A549 (cell line): ENCODE measurements at regions not wholly inside any gene's neighbourhood (a gene's known extent, or its start where the extent isn't known, plus 50 kb on each side); places are given as distances from the start of the nearest gene placed in this dataset.
A peak's percentile ranks its signal among the peaks of the same experiment; 100 is the strongest.

Source experiments
- ATAC-seq, 2 experiments: fragments of 200-7000 bp in 1 of 2; fragments of >200 bp in 1 of 2; cut with Nextera tagmentation in 1 of 2; cut with Tn5 transposase in 1 of 2; 3 replicates each; pipeline versions ENCODE4 v1.8.0 to v1.9.1; 2018 to 2020; ENCODE audit warnings: mild to moderate bottlenecking in 1 of 2, moderate library complexity in 1 of 2
- CTCF ChIA-PET: fragments of 300-600 bp; sonication (Branson Sonifier 250); formaldehyde crosslinking; extraction: SDS; loops from one replicate; lab custom pipeline; 2021; ENCODE audit warnings: antibody characterized with exemption, inconsistent platforms; lab: Yijun Ruan, JAX
- POLR2A ChIA-PET: fragments of 350-600 bp; formaldehyde crosslinking; extraction: SDS; loops from one replicate; lab custom pipeline; 2021; ENCODE audit warnings: antibody characterized with exemption, inconsistent platforms; lab: Yijun Ruan, JAX
- DNase-seq, 2 experiments: peaks; one replicate each; pipeline versions ENCODE4 v3.0.0 to v3.0.0-alpha.2; 2011 to 2016; ENCODE audit warnings: low read depth in 1 of 2, low spot score in 1 of 2
- FAIRE-seq: peaks from 2 replicates; lab custom pipeline; 2011; peaks lifted over from hg19 to GRCh38; lab: Jason Lieb, UNC
- H3K27ac ChIP-seq, 2 experiments: fragments of >200 bp; sonication (Bioruptor Twin); formaldehyde crosslinking; 3 replicates each; pipeline ENCODE4 v1.5.1; 2016 to 2017
- H3K4me1 ChIP-seq: fragments of >200 bp; sonication (Bioruptor Twin); formaldehyde crosslinking; 3 replicates; pipeline ENCODE4 v1.6.1; 2016
- H3K4me2 ChIP-seq: fragments of >200 bp; sonication (Bioruptor Twin); formaldehyde crosslinking; 3 replicates; pipeline ENCODE4 v1.6.1; 2016
- H3K4me3 ChIP-seq: fragments of >200 bp; sonication (Bioruptor Twin); formaldehyde crosslinking; 3 replicates; pipeline ENCODE4 v1.5.1; 2016
- H3K9me3 ChIP-seq: fragments of >200 bp; sonication (Bioruptor Twin); formaldehyde crosslinking; 3 replicates; pipeline ENCODE4 v1.6.1; 2016
- BHLHE40 ChIP-seq: IDR thresholded peaks from 2 replicates; pipeline ENCODE4 v1.6.1; 2012; ENCODE audit warnings: low read depth, low read length, inconsistent platforms
- CHD2 ChIP-seq: fragments of 150-350 bp; IDR thresholded peaks from 2 replicates; pipeline ENCODE4 v1.6.1; 2014; ENCODE audit warnings: low read length; ENCODE audit not compliant: partially characterized antibody
- CHD4 ChIP-seq: fragments of 200-600 bp; sonication (generic); IDR thresholded peaks from 2 replicates; pipeline ENCODE4 v1.6.1; 2016; ENCODE audit warnings: antibody characterized with exemption, mild to moderate bottlenecking, borderline replicate concordance
- EHMT2 ChIP-seq: fragments of 200-600 bp; sonication (generic); IDR thresholded peaks from 2 replicates; pipeline ENCODE4 v1.6.1; 2016; ENCODE audit warnings: antibody characterized with exemption, low read depth, mild to moderate bottlenecking, moderate library complexity
- EP300 ChIP-seq, 2 experiments: fragments of >200 bp; sonication (Bioruptor Twin); formaldehyde crosslinking; IDR thresholded peaks; 2 replicates in 1 of 2; 3 replicates in 1 of 2; pipeline ENCODE4 v1.6.1; 2016 to 2017
- ESRRA ChIP-seq: fragments of 150-350 bp; IDR thresholded peaks from 2 replicates; pipeline ENCODE4 v1.6.1; 2014; ENCODE audit warnings: mild to moderate bottlenecking, low read length, borderline replicate concordance
- FOSL2 ChIP-seq, 2 experiments: fragments of 450-650 bp in 1 of 2; fragments of >200 bp in 1 of 2; sonication (Bioruptor Twin) in 1 of 2; formaldehyde crosslinking; IDR thresholded peaks; 2 replicates each; pipeline versions ENCODE4 v1.5.0 to v1.6.1; 2016 to 2020; ENCODE audit warnings: mild to moderate bottlenecking in 1 of 2, moderate library complexity in 1 of 2
- FOXS1 ChIP-seq: fragments of 250-450 bp; sonication (Bioruptor Pico); IDR thresholded peaks from 2 replicates; pipeline ENCODE4 v1.5.0; 2020; ENCODE audit warnings: mild to moderate bottlenecking, moderate library complexity
- HDAC2 ChIP-seq: fragments of 200-600 bp; sonication (generic); IDR thresholded peaks from 2 replicates; pipeline ENCODE4 v1.6.1; 2016
- HEYL ChIP-seq: fragments of 250-450 bp; sonication (Bioruptor Pico); IDR thresholded peaks from 2 replicates; pipeline ENCODE4 v1.8.0; 2021; ENCODE audit warnings: mild to moderate bottlenecking, moderate library complexity
- HOXB13 ChIP-seq: fragments of 250-450 bp; sonication (Bioruptor Pico); IDR thresholded peaks from 2 replicates; pipeline ENCODE4 v1.5.0; 2020; ENCODE audit warnings: low read depth, mild to moderate bottlenecking, moderate library complexity
- HOXB5 ChIP-seq: fragments of 250-450 bp; sonication (Bioruptor Pico); IDR thresholded peaks from 2 replicates; pipeline ENCODE4 v1.5.0; 2020; ENCODE audit warnings: mild to moderate bottlenecking, moderate library complexity
- MAFK ChIP-seq: fragments of 450-650 bp; IDR thresholded peaks from 2 replicates; pipeline ENCODE4 v1.6.1; 2014; ENCODE audit not compliant: partially characterized antibody
- NFE2L2 ChIP-seq: fragments of 150-350 bp; conservative IDR thresholded peaks from 2 replicates; pipeline ENCODE4 v1.6.1; 2014; ENCODE audit warnings: low read length
- NPAS2 ChIP-seq: fragments of 250-450 bp; sonication (Bioruptor Pico); IDR thresholded peaks from 2 replicates; pipeline ENCODE4 v1.8.0; 2022; ENCODE audit warnings: mild to moderate bottlenecking, moderate library complexity, borderline replicate concordance
- PHF8 ChIP-seq: fragments of 200-600 bp; sonication (generic); IDR thresholded peaks from 2 replicates; pipeline ENCODE4 v1.6.1; 2016; ENCODE audit warnings: low read depth, mild to moderate bottlenecking, antibody characterized with exemption, moderate library complexity, borderline replicate concordance
- POLR2A ChIP-seq: IDR thresholded peaks from 2 replicates; pipeline ENCODE4 v1.6.1; 2012; ENCODE audit warnings: mild to moderate bottlenecking, low read length
- POLR2AphosphoS2 ChIP-seq: conservative IDR thresholded peaks from 2 replicates; pipeline ENCODE4 v1.6.1; 2012; ENCODE audit warnings: low read length, improper control_type of control experiment, inconsistent platforms
- RAD21 ChIP-seq, 2 experiments: fragments of >200 bp in 1 of 2; sonication (Bioruptor Twin) in 1 of 2; formaldehyde crosslinking in 1 of 2; IDR thresholded peaks in 1 of 2; conservative IDR thresholded peaks in 1 of 2; 2 replicates in 1 of 2; 3 replicates in 1 of 2; pipeline ENCODE4 v1.6.1; 2012 to 2018; ENCODE audit warnings: inconsistent platforms in 1 of 2
- RFX5 ChIP-seq: fragments of 450-650 bp; IDR thresholded peaks from 2 replicates; pipeline ENCODE4 v1.7.1; 2014; ENCODE audit warnings: antibody characterized with exemption, mild to moderate bottlenecking, moderate library complexity
- RNF2 ChIP-seq: fragments of 200-600 bp; sonication (generic); IDR thresholded peaks from 2 replicates; pipeline ENCODE4 v1.6.1; 2016; ENCODE audit warnings: low read depth, mild to moderate bottlenecking, antibody characterized with exemption, moderate library complexity, borderline replicate concordance
- SMC3 ChIP-seq: fragments of >200 bp; sonication (Bioruptor Twin); formaldehyde crosslinking; IDR thresholded peaks from 3 replicates; pipeline ENCODE4 v1.6.1; 2018; ENCODE audit warnings: inconsistent platforms
- SREBF2 ChIP-seq: fragments of 450-650 bp; IDR thresholded peaks from 2 replicates; pipeline ENCODE4 v1.6.1; 2014; ENCODE audit warnings: mild to moderate bottlenecking, moderate library complexity
- ZC3H11A ChIP-seq: fragments of 450-650 bp; IDR thresholded peaks from 2 replicates; pipeline ENCODE4 v1.6.1; 2014; ENCODE audit warnings: antibody characterized with exemption, mild to moderate bottlenecking
- ZNF302 ChIP-seq: fragments of 250-450 bp; sonication (Bioruptor Pico); IDR thresholded peaks from 2 replicates; pipeline ENCODE4 v1.9.0; 2021; ENCODE audit warnings: inconsistent platforms, mild to moderate bottlenecking, moderate library complexity
- WGBS: methylation state at CpG from one replicate; pipeline ENCODE4 v1.1.6; 2017; ENCODE audit errors: missing lambda C conversion rate; 5-methylcytosine and 5-hydroxymethylcytosine counted together
- TF ChIP-seq, protein P1 (sequence below): fragments of >200 bp; sonication (Bioruptor Twin); formaldehyde crosslinking; IDR thresholded peaks from 3 replicates; pipeline ENCODE4 v1.6.1; 2016
- TF ChIP-seq, protein P2 (sequence below): fragments of 450-650 bp; IDR thresholded peaks from 2 replicates; pipeline ENCODE4 v1.6.1; 2014; ENCODE audit warnings: antibody characterized with exemption
- TF ChIP-seq, protein P3 (sequence below): fragments of 200-600 bp; sonication (generic); IDR thresholded peaks from 2 replicates; pipeline ENCODE4 v1.6.1; 2016; ENCODE audit warnings: antibody characterized with exemption, mild to moderate bottlenecking, moderate library complexity
- TF ChIP-seq, protein P4 (sequence below): IDR thresholded peaks from 2 replicates; pipeline ENCODE4 v1.6.1; 2012; ENCODE audit warnings: low read depth, borderline replicate concordance
- TF ChIP-seq, protein P5 (sequence below): IDR thresholded peaks from 2 replicates; pipeline ENCODE4 v1.6.1; 2012

DNA sequence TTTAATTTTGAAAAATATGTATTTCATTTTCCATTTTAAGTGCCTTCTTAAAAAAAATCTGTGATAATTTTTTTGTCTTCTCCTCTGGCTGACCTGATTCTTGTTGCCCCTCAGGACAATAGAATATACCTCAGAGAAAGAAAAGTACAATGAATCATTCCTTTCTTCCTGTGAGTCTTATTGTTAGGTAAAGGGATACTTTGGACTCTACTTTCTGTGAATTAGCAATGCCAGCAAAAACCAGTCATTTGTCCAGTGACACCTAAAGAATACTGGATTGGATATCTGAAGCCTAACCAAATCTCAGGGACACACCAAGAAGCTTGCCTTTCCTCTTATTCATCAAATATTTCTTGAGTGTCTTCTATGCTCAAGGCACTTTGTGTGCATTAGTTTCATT lies 102.1 kb downstream of the AREG start:
- Histone ChIP-seq H3K4me3 (no peak overlapping the region), H3K4me2 (no peak overlapping the region), H3K27ac (peak overlapping the region; percentile 54 to 67; a peak in 3 of 6 replicates), H3K4me1 (peaks cover 43% of the 10 kb centered on the region), H3K9me3 (no peaks in the 10 kb centered on the region)
- TF ChIP-seq MAFK (peak; percentile 47), CHD2 (no peak)
- TF ChIP-seq, protein P1, sequence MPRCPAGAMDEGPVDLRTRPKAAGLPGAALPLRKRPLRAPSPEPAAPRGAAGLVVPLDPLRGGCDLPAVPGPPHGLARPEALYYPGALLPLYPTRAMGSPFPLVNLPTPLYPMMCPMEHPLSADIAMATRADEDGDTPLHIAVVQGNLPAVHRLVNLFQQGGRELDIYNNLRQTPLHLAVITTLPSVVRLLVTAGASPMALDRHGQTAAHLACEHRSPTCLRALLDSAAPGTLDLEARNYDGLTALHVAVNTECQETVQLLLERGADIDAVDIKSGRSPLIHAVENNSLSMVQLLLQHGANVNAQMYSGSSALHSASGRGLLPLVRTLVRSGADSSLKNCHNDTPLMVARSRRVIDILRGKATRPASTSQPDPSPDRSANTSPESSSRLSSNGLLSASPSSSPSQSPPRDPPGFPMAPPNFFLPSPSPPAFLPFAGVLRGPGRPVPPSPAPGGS, result no peak
- TF ChIP-seq, protein P2, sequence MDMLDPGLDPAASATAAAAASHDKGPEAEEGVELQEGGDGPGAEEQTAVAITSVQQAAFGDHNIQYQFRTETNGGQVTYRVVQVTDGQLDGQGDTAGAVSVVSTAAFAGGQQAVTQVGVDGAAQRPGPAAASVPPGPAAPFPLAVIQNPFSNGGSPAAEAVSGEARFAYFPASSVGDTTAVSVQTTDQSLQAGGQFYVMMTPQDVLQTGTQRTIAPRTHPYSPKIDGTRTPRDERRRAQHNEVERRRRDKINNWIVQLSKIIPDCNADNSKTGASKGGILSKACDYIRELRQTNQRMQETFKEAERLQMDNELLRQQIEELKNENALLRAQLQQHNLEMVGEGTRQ, result no peak
- ChIA-PET POLR2A (no interaction called here), CTCF (no interaction called here)
- DNase-seq (no peak), ATAC-seq (no peak), FAIRE-seq (no peak)

DNA sequence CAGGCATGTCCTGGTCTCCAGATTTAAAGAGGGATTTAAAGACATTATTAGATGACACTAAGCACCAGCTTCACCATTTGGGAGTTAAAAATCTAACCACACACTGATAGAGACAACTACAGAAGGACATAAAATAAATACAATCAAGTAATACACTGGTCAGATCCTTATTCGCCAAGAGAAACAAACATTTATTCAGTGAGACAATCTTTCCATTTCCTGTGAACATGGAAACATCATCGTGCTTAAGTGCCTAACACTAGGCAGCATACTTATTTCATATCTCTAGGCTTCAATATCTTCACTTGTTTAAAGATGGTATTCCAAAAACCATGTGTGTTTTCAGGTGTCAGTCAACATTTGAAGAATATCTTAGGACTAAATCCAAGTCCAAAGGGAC lies 103.6 kb downstream of the AREG start:
- ATAC-seq, result no peak
- Histone ChIP-seq H3K4me1 (peaks cover 35% of the 10 kb centered on the region), H3K27ac (peak overlapping the region in 1 of 2 experiments; percentile 14; a peak in 1 of 6 replicates), H3K4me2 (no peak overlapping the region), H3K9me3 (no peaks in the 10 kb centered on the region), H3K4me3 (no peak overlapping the region)
- DNase-seq, result no peak
- CTCF ChIA-PET, result no interaction called here
- no peak for FAIRE-seq
- 84% methylated on average over 2 of the region's 2 CpGs for WGBS
- no peak for TF ChIP-seq HDAC2
- no peak for TF ChIP-seq NFE2L2
- TF ChIP-seq, protein P3, sequence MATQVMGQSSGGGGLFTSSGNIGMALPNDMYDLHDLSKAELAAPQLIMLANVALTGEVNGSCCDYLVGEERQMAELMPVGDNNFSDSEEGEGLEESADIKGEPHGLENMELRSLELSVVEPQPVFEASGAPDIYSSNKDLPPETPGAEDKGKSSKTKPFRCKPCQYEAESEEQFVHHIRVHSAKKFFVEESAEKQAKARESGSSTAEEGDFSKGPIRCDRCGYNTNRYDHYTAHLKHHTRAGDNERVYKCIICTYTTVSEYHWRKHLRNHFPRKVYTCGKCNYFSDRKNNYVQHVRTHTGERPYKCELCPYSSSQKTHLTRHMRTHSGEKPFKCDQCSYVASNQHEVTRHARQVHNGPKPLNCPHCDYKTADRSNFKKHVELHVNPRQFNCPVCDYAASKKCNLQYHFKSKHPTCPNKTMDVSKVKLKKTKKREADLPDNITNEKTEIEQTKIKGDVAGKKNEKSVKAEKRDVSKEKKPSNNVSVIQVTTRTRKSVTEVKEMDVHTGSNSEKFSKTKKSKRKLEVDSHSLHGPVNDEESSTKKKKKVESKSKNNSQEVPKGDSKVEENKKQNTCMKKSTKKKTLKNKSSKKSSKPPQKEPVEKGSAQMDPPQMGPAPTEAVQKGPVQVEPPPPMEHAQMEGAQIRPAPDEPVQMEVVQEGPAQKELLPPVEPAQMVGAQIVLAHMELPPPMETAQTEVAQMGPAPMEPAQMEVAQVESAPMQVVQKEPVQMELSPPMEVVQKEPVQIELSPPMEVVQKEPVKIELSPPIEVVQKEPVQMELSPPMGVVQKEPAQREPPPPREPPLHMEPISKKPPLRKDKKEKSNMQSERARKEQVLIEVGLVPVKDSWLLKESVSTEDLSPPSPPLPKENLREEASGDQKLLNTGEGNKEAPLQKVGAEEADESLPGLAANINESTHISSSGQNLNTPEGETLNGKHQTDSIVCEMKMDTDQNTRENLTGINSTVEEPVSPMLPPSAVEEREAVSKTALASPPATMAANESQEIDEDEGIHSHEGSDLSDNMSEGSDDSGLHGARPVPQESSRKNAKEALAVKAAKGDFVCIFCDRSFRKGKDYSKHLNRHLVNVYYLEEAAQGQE, result no peak
- TF ChIP-seq HOXB13 (CRISPR knock-in tag), result no peak
- TF ChIP-seq POLR2A, result no peak
- TF ChIP-seq SREBF2, result no peak
- TF ChIP-seq SMC3, result no peak
- TF ChIP-seq FOSL2 (IDR thresholded peaks at IDR 0.05), result no peak
- TF ChIP-seq FOSL2 (CRISPR knock-in tag; IDR thresholded peaks at IDR 0.05), result no peak
- no peak for TF ChIP-seq POLR2AphosphoS2
- TF ChIP-seq, protein P4, sequence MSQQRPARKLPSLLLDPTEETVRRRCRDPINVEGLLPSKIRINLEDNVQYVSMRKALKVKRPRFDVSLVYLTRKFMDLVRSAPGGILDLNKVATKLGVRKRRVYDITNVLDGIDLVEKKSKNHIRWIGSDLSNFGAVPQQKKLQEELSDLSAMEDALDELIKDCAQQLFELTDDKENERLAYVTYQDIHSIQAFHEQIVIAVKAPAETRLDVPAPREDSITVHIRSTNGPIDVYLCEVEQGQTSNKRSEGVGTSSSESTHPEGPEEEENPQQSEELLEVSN, result no peak
- TF ChIP-seq RNF2, result no peak
- no peak for TF ChIP-seq FOXS1
- TF ChIP-seq ZC3H11A, result no peak
- no peak for TF ChIP-seq EHMT2
- POLR2A ChIA-PET, result no interaction called here

DNA sequence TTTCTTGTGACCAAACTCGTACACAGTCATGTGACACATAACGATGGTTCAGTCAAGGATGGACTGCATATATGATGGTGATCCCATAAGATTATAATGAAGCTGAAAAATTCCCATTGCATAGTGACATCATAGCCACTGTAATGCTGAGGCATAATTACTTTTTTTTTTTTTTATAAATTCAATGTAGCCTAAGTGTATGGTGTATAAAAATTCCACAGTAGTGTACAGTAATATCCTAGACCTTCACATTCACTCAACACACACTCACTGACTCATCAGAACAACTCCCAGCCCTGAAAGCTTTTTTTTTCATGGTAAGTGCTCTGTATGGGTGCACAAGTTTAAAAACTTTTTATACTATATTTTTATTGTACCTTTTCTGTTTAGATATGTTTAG lies 105.0 kb downstream of the AREG start:
- H3K4me2 ChIP-seq, result no peak overlapping the region
- ChIA-PET POLR2A (no interaction called here), CTCF (interaction anchor here (0.5 kb wide), 2 partner anchors 68 to 101 kb away, joined by 3 read pairs; no protein-coding TSS in a partner anchor)
- 91% methylated on average over 2 of the region's 2 CpGs for WGBS
- H3K27ac ChIP-seq, result no peak overlapping the region
- H3K4me3 ChIP-seq, result no peak overlapping the region
- TF ChIP-seq HOXB5 (CRISPR knock-in tag) (no peak), EP300 (IDR thresholded peaks at IDR 0.05) (no peak), HEYL (CRISPR knock-in tag) (no peak), ZNF302 (CRISPR knock-in tag) (no peak), RFX5 (no peak), FOXS1 (no peak), PHF8 (no peak), SREBF2 (no peak), CHD4 (no peak), ESRRA (no peak), RAD21 (conservative IDR thresholded peaks at IDR 0.05 in 1 of 2, IDR thresholded peaks at IDR 0.05 in 1 of 2) (no peak), NPAS2 (CRISPR knock-in tag) (no peak), BHLHE40 (no peak)
- TF ChIP-seq, protein P5, sequence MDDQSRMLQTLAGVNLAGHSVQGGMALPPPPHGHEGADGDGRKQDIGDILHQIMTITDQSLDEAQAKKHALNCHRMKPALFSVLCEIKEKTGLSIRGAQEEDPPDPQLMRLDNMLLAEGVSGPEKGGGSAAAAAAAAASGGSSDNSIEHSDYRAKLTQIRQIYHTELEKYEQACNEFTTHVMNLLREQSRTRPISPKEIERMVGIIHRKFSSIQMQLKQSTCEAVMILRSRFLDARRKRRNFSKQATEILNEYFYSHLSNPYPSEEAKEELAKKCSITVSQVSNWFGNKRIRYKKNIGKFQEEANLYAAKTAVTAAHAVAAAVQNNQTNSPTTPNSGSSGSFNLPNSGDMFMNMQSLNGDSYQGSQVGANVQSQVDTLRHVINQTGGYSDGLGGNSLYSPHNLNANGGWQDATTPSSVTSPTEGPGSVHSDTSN, result no peak
- H3K4me1 ChIP-seq, result peaks cover 21% of the 10 kb centered on the region
- no peak for FAIRE-seq
- no peak for DNase-seq
- H3K9me3 ChIP-seq, result no peaks in the 10 kb centered on the region
- no peak for ATAC-seq
